ENCODE measurements at regions not wholly inside any gene's neighbourhood (a gene's known extent, or its start where the extent isn't known, plus 50 kb on each side); places are given as distances from the start of the nearest gene placed in this dataset.

DNA sequence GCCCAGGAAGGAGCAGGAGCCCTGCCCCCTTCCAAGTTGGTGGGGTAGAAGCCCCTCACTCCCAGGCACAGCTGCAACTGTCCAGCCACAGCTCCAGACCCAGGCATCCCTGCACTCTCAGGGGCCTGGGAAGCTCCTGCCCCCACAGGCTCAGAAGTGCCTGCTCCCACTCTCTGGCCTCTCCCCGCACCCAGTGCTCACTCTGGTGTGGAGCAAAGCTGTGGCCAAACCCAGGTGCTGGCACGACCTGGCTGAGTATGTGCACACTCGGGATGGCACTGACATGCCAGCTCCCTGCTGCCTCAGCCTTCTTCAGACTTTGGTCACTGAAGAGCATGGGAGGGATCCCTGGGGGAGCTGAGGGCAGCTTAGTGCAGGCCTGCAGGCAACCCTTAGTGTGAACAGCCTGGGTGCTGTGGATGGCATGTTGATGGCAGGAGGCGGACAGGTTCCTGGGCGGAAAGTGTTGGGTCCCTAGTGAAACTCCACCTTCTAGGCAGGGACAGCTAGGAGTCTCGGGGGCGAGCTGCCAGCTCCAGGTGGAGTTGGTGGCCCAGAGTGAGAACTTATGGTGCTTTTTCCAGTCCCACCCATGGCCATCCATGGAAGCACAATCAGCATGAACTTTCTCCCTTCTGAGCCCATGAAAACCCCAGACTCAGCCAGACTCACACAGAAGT lies 489.2 kb upstream of the ROBO2 start:
- DNase-seq: no peak

DNA sequence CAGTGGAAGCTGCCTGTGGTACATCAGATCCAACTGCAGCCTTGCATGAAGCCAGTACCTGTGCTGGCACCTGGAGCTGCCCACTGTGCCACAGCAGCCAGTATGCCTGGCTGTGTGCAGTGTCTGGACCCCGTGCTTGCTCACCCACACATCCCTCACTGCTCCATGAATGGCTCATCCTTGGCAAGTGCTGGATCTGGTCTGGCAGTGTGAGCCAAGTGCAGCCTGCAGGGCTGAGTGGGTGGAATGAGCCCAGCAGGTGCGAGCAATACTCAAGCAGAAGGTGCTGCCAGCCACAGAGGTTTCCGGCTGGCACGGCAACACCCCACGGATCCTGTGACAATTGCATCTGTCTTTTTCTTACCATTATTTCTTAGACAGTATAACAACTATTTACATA lies 488.2 kb upstream of the ROBO2 start:
- DNase-seq: no peak

DNA sequence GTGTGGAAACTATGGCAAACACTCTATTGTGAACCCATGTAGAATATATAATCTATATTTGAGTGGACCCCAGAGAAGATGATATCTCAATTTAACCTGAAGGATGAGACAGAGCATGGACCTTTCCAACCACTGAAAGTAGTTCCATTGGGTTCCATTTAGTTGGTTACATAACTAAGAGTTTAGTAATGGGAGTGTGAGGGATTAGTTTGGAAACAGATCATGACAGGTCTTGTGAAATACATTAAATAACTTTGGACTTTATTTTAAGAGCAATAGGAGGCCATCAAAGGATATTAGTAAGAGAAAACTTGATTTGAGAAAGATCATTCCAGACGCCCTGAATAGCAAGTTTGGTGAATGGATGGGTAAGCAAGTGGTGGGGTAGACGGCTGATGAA lies 487.2 kb upstream of the ROBO2 start:
- no peak for DNase-seq

DNA sequence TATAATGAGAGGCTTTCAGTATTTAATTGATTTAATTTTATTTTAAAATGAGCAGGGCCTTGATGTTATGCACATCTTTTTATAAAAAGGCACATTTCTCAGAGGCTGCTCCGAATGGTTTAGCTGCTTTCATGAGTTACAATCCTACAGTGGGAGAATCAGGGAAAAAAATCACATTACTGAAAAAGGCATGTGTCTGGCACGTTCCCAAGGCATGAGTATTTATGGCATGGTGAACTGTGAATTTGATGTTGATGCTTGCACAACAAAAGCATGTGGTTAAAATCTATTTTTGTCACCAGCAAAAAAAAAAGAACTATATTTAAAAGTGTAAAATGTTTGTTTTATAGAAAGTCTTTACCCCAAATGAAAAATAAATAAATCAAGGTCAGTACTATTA lies 485.2 kb upstream of the ROBO2 start:
- no peak for DNase-seq

DNA sequence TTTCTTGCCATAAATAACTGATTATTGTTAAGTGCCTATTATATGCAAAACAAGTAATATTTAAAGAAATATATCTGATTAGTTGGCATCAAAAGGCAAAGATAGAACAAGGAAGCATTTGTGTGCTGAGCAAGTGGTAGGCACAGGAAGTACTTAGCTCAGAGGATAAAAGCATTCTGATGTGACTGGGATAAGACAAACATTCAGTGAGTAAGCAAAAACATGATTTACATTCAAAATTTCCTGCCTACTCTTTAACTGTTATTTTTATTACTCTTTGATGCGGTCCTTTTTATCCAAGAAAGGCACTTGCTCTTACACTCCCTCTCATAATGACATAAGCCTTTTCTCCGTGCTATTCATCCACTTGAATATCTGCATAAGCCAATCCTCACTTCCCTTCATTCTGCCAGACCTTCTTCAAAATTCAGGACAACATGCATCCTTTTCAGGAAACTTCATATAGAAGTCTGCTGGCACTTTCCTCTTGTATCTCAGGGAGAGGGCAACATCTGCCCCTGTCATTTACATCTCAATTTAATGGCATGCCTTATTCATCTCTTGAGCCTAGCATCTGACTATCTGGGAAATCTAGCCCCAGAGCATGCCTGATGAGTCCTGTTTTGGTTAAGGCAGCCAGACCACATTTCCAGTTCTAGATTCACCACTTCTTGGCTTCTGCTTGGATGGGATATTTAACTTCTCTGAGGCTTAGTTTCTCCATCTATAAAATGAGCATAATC lies 478.2 kb upstream of the ROBO2 start:
- DNase-seq: no peak

DNA sequence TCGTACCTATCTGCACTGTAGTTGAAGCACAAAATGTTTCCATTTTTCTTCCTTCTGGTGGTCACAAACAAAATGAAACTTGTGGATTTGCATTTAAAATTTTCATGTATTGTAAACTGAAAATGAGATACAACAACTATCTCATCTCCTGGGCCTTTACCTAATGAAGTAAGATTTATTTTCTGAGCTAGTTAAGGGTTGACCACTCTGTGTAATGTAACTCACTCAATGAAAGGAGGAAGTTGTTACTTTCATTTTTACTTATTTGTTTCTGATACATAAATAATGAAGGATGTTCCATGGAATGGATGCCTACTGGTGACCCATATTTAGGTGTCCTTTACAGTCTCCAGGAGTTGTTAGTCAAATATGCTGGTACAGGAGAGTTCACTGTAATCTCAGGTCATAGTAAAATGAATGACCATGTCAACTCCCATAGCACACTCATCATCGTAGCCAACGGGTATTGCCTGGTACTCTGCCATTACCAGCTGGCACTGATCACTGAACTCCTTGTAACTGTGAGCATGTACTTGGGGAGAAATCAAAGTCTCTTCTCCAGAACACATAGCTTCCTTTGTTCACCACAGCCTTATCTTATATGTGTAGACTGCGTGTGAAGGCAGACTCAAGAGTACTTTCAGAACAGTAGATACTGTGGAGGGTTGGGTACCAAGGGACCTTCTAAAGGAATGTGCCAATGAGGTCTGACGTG lies 474.2 kb upstream of the ROBO2 start:
- DNase-seq: no peak

DNA sequence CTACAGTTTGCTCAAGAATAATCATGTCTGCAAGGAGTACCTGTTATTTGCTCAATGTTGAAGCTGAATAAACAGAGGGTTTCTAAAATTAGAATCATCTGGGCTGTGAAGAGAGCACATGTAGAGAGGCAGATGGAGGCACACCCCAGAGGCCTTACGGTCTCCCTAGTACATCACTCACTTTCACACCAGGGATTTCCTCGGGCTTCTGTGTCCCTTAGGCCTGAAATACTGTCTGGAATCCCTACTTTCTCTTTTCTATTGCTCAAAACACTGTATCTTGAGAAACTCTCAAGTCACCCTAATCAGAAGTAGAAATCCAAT lies 473.7 kb upstream of the ROBO2 start:
- DNase-seq: no peak

DNA sequence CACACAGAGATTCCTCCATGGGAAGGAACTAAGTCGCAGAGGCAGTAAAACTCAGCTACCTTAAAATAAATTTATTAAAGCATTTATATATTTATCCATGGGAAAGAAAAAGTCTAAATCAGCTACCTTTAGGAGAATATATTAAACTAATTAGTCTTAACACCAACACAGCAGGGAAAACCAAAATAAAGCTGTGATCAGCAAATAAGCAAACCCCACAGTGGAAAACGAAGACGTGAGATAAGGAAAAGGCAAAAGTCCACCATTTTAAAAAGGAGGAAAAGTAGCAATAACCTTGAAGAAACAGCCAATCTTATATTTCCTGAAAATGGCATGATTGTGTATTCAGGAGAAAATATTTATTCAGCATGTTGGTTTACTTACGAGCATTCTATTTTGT lies 473.0 kb upstream of the ROBO2 start:
- DNase-seq: no peak

DNA sequence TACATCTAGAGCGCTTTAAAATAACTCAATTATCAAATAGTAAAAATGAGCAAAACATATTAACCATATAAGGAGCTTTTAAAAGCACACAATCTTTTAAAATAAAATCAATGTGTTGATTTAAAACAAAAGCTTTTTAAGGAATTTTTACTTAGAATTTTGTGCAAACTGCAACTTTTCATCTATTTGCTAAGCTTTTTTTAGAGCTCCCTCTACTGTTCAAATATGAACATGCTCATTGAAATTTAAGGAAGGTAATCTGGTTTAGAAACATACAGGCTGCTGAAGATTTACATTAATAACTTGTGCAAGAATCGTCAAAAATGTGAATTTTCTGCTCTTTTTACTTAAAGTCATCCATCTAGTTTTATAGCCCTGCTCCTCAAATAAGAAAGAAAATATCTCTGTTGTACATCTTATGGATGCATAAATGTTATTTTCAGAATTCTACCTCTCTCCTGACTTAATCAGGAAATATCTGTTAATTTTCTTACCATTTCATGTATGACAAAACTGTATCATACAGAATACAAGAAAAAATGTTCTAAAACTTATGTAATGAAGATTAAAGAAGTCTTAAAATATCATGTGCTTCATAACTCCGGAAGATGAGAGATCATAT lies 469.4 kb upstream of the ROBO2 start:
- no peak for DNase-seq

DNA sequence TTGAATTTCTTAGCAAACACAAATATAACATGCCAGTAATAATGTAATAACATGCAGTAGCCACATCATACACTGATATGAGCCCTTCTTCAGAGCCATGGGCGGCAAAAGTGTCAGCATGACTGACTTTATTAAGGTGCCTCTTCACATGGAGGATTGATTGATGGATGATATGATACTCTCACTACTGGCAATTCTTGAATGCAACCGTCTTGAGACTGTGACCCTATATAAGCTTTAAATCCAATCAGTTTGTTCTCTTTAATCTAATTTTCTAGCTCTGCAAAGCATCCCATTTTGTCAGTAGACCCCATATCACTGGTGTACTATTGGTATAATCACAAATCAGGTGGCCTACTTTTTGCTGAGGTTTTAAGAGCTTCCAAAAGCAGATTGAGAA lies 463.7 kb upstream of the ROBO2 start:
- DNase-seq: no peak

DNA sequence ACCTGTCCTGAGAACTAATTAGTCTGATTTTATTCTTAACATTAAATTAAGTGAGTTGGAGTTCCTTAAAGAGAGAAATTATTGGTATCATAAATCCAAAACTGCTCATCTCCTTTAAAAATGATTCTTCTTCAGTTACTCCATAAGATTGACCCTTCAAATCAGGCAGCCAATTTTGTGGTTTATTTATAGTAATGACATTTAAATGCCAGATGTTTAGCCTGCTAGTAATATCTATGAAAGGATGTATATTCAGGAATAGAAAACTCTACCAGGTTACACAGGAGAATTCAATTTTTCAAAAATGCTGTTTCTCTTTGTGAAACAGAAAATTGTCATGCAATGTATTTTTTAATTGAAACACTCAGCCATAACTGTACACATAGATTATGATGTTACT lies 457.8 kb upstream of the ROBO2 start:
- no peak for DNase-seq

DNA sequence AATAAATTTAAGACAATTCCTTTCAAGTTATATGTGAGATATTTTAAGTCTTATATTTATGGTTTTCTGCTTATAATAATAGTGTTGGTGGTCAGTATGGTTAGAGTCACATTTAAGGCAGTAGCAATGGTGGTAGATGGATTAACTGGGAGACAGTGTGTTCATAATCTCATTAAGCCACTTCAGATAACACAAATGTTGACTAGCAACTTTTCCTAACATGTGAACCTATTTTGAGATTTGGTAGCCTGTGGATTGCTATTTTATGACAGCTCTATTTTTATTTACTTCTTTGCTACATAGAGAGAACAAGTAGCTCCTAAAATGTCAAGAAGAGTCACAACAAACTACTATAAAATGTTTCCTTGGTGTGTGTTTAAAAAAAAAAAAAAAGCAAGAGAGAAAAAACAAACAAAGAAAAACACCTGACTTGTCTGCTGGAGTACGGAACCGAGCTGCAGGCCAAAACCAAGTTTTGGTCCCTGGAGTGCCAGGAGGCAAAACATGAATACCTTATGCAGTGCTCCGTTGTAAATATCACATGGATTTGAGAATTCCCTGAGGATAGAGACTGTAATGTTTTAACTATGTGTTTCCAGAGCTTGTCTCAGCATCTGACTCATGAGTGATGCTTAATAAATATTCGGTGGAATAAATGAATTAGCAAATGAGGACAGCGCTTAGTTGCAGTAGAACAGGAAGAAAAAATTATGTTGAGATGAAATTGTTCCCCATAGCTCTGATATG lies 457.1 kb upstream of the ROBO2 start:
- no peak for DNase-seq

DNA sequence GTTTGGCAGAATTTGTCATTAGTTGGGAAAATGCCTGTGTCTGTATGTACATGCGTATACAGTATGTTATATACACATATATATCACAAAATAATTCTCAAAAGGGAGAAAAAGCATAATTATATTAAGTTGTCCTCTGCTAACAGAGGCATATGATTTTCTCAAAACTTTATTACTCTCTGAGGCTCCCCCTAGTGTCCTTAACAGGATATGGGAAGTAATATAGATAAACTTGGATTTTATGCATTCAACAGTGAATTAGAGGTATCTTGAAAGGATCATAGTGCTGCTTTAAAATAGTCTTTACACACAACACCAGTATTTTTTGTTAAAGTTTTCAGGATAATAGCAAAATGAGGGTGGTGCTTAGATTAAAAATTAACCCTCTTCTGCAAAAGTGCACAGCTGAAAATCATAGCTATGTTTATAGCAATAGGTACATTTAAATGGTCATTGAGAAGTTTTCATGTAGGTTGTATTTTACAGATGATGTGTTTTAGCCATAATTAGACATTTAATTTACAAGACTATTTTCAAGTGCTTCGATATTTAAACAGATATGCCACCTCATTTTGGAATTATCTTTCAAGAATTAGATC lies 454.0 kb upstream of the ROBO2 start:
- DNase-seq: no peak

DNA sequence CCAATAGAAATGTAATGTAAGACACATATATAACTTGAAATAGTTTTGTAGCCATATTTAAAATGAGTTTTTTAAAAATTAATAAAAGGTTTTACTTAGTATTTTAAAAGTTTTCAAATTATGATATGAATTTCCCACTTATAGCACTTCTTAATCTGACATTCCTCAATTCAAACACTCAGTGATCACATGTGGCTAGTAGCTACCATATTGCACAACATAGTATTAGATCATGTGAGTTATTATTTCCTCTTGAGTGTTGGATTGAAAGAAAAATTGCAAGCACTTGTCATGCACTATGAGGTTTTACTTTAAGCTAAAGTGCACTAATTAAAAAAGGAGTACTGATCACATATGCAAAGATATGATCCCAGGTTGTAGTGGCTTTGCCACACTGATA lies 453.4 kb upstream of the ROBO2 start:
- DNase-seq: no peak

DNA sequence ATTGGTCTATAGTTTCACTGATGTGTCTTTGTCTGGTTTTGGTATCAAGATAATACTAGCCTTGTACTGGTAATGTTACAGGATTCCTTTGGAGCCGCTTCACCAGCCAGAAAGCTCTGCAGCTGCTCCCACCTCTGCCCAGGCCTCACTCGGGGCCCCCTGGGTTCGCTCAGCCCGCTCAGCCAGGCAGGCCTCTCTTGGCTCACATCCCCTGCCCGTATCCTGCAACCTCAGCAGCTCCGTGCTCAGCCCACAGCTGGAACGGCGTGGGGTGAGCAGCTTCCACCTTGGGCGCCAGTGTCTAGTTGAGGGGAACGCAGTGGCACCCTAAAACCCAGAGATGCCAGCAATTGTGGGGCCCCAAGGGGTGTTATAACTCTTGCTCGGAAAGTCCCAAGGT lies 429.7 kb upstream of the ROBO2 start:
- DNase-seq: no peak

DNA sequence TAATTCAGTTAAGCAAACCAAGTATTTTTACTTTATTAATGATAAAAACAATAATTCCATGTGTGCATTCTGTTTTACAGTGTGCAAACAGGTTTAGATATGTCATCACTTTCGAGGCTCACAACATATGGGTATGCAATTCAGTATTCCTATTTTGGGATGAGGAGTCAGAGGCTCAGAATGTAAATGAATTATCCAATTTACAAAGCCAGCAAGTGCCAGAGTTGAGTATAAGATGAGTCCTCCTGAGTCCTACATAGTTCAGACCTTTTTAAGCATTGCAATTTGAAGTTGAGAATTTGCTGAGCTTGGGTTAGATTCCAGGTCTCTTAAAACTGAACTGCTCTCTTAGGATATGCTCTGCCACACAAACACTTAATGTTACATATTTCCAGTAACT lies 424.2 kb upstream of the ROBO2 start:
- DNase-seq: no peak

DNA sequence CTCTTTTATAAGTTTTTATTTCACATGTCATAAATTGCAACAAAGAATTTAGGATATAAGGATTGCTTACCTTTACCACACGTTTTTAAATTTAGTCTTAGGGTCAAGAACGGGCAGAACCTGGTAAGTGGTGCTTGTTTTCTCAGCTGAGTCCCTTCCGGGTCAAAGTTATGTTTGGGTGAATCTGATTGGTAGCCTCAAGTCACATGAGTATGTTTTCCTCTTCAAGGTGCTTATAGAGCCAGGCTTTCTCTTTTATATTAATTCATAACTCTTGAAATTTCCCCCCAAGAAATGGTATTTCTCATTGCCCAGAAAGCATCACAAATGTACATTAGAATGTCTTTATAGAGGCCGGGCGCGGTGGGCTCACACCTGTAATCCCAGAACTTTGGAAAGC lies 415.7 kb upstream of the ROBO2 start:
- no peak for DNase-seq

DNA sequence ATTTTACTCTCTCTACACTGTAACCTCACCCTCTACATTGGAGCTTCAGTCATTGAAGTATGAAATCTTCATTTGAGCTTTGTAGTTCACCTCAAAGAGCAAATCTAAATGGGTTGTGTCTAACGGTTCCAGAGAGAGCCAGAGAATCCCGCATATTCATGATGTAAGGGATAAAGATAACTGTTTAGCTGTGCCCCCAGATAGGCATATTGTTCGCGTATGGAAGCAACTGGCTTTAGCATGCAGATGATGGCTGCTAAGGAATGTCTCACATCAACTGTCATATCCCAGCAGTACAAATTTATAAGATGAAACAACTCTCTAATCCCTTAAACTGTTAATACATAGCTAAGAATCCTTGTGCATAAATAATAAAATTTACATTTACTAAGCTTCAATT lies 412.7 kb upstream of the ROBO2 start:
- DNase-seq: no peak

DNA sequence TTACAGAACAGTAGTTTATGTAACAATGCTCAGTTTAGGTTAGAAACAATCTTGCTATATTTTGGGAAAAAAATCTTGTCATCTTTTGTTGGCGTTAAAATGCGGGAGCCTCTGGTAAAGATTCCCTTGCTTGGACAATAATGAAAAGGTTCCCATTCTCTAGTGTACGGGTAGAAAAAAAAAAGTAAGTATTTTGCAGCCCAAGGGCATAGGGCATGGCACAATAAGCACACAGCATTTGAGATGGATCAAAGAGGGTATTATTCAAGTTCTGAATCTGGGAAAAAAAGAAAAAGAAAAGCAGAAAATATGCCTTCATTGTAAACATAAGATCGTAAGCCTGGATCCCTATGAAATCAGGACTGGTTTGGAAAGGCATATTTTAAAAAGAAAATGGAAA lies 408.6 kb upstream of the ROBO2 start:
- DNase-seq: no peak

DNA sequence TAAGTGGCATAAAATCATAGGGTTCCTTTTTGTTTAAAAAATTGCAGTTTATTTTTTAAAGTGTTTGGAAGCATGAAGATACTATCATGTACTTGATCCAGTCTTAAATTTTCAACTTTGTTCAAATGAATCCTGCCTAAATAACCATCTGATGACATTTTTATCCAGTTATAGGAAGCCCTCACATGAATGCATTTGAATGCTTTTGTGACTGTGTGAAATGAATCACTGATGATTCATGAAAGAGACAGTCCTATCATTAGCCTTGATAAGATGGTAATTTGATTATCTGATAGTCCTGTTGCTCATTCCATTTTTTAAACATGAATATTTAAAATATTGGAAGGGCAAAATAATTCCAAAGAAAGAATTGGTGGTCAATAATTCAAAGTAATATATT lies 401.9 kb upstream of the ROBO2 start:
- no peak for DNase-seq

DNA sequence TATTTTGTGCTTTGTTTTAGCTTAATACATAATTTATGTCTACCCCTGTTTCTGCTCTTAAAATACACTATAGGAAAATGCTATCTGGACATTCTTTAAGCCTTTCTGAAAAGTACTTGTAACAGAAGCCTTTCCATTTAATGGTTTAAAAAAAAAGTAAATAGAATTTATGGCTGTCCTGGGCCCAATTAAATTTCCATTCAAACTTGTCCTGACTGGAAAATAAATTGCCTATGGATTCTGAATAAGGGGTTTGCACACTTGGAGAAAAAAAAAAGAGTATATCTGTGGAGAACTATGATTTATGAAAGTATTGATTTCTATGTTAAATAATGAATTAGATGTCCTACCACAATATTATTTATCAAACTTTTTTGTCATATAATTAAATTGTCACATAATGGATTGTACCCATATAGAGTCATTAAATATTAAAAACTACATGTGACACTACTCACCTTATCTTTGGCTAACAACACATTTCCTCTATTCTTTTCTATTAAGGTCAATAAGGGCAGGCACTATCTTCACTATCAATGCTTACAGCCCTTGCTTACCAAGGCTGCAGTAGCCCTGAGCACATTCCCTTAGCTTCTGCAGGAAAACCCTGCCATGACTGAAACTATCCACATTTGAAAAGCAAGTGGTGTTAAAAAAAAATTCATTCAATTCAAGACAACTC lies 396.1 kb upstream of the ROBO2 start:
- DNase-seq: no peak

DNA sequence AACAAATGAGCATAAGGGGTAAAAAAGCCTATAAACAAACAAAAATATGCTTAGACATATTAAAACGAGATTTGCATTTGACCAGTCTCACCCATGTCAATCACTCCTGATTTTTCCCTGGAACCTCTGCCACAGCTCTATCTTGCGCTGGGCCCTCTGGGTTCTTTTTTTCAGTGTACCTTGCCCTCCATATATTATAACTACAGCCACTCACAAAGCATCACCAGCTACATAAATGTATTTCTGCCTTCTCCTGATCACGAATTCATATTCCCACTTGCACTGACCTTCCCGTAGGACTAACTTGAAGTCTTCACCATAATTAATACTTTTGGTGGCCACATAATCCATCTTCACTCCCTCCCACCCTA lies 395.6 kb upstream of the ROBO2 start:
- DNase-seq: no peak
